ENCODE measurements at regions not wholly inside any gene's neighbourhood (a gene's known extent, or its start where the extent isn't known, plus 50 kb on each side); places are given as distances from the start of the nearest gene placed in this dataset.

DNA sequence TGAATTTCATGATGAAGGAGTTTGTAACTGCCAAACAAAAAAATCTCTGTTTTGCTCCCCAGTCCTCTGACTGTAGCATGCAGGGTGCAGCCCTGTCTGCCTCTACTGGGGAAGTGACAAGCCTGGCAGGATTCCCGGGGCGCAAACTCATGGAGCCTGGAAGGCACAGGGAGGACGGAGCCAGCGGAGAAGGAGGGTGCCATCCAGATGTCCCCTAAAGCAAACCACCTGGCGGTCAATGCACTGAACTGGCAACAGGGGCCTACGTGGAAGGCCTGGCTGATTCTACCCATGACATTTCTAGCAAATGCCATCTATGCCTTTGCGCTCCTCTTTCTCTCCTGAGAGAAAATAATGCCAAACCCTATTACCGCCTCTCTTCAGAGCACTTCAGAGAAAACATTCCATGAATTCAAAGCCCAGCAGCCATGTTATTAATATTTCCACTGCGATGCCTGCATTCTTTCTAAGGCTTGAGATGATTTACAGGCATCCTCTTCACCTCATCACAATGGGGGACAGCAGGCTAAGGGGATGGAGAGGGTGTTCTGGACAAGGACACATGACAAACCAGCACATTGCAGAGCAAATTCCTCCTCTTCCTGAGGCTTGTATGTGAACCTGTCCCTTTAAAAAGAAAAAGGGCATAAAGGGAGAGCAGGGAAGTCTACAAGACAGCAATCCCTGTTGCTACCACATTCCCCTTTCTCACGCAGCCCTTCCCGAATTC is 329.3 kb upstream of the NOCT start:
- no peak for DNase-seq

DNA sequence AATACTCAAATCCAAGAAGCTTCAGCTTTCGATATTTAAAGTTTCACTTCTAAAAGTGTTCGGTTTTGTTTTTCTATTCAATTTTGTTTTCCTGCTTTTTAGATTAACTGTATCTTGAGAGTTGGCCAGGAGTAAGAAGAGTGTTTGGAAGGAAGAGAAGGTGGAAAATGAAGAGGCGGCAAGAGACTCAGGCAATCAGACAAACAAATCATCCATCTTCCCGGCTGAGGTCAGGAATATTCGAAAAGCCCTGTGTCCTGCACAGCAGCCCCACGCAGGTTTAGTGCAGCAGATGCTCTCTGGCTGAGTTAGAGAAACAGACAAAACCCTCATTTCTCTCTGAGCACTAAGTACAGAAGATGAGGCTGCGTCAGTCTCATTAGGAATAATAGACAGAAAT is 330.3 kb upstream of the NOCT start:
- no peak for DNase-seq

- no peak for DNase-seq
Observed at GRCh38 chr4:138680989-138681604, 334.5 kb upstream of the NOCT start.

DNA sequence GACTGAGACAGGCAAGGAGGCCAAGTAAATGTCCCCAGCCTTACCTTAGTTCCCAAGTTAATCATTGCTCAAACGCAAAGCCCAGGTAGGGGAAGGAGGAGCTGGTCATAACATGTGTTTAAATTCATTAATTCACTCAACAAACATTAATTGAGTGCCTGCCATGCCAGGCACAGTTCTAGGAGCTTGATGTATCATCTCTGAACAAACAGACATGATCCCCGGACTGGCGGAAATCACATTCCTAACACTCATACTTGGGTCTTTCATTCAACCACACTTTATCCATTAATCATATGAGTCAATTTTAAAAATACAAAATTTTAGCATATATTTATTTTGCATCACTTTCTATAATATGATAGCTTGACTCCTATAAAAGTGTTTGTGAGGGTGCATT is 335.3 kb upstream of the NOCT start:
- DNase-seq, result no peak

DNA sequence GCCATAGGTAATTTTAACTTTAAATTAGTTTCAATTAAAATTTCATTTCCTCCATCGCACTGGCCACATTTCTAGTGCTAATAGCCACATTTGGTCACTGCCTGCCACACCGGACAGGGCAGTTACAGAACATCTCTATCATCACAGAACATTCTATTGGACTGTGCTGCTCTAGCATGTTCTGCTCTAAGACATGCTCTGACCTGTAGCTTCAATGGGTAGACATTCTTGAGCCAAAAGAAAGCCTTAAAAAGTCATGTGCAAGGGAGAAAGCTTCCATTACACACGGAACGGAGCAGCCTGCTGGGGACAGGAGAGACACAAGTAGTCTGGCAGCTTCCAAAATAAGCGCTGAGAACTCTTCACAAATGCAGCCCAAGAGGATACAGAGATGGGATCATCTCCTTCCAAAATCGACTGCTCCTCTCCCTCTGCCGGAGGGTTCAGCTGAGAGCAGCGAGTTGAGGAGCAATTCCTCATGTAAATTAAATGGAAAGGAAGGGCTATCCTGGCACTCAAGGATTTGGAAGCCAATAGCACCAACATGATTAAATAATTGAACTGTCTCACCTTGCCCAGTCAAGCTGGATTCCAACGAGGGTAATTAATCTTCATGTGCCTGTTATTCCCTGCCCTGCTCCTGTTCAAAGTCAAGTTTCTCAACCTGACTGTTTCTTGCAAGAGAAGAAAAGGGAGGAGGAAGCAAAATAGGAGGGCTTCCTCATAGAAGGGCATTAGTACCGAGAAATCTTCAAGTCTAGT is 336.4 kb upstream of the NOCT start:
- DNase-seq, result no peak

- DNase-seq, result no peak
Observed at GRCh38 chr4:138677748-138678147, 337.8 kb upstream of the NOCT start.

DNA sequence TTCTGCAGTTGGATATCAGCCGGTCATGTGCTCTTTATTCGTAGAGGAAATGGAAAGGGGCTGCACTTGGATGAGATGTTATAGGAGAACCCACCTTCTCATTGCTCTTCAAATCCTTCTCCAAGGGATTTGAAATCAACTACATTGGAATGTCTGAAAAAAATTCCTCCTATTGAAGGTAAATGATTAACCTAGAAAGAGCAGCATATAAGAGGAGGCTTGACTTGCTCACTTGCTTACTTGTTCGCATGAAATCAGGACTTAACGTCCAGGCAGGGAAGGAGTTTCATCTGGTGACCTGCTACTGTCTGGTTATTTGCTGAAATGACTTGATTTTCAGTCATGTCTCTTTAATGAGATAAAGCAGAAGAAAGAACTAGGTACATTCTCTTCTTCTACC is 338.4 kb upstream of the NOCT start:
- DNase-seq, result no peak

DNA sequence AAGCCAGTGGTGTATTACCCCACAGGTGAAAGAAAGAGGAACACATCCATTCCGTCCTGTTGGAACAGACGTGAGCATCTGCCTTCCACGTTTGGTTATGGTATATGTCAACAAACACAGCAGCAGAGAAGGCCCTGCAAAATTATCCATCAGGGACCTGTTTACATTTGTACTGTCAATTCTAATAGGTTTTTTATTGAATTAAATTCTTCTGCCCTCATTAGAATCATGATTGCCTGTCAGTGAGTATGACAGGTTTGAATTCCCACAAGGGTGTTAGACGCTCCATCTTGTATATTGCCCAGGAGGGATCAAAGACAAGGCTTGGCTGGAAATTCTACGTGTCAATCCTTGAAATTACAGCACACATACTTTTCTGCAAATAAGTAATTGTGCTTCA is 339.9 kb upstream of the NOCT start:
- DNase-seq, result no peak

- no peak for DNase-seq
Observed at GRCh38 chr4:138674209-138674608, 341.4 kb upstream of the NOCT start.

GRCh38 chr4:138673053-138673452 is 342.5 kb upstream of the NOCT start:
- DNase-seq, result no peak

DNA sequence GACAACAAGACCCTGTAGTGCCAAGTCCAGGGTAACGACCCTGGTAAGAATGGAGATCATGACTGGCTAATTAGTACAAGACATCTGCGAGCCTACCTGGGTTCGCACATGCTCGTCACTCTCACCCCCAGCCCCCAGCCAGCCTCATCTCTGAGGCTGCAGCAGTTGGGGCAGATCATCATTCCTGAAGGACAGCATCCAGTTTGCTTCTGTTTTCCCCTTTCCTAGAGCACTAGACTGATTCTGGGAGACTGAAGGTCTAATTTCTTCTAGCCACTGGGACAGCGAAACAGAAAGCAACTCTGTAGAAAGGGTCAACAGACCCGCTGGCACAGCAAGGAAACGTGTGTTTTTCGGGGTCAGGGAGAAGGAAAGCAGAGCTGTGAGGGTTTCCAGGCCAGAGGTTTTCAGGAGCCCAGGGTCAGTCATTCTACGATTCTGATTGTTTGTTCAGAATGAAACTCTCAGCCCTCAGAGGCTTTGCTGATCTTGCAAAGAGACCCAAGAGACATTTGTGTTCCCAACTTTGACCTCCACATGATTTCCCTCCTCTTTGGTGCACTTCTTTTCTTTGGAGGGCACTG is 343.1 kb upstream of the NOCT start:
- no peak for DNase-seq

GRCh38 chr4:138671606-138672084 is 343.9 kb upstream of the NOCT start:
- DNase-seq, result no peak

- no peak for DNase-seq
Observed at GRCh38 chr4:138671106-138671505, 344.5 kb upstream of the NOCT start.

- no peak for DNase-seq
Observed at GRCh38 chr4:138670681-138671080, 344.9 kb upstream of the NOCT start.

GRCh38 chr4:138669479-138670315 is 345.9 kb upstream of the NOCT start:
- no peak for DNase-seq

GRCh38 chr4:138668309-138668708 is 347.3 kb upstream of the NOCT start:
- DNase-seq, result no peak

- no peak for DNase-seq
Observed at GRCh38 chr4:138666366-138666765, 349.2 kb upstream of the NOCT start.

GRCh38 chr4:138665851-138666250 is 349.7 kb upstream of the NOCT start:
- no peak for DNase-seq

DNA sequence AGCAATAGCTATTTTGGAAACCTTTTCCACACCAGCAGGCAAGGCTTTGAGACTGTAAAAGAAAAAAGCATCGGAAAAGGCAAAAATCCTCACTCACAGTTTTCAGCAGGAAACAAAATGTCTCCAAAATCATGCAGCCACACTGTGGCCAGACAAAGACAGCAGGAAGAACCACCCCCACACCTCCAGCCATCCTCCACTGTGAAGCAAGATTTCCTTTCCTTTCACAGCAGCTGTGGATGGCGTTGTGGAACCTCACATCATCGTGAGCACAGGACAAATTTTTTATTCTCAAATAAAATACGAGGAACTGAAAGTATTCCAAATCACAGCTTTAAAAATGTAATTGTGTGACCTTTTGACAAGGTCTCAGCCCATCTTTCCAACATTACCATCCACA is 351.7 kb upstream of the NOCT start:
- DNase-seq, result no peak

DNA sequence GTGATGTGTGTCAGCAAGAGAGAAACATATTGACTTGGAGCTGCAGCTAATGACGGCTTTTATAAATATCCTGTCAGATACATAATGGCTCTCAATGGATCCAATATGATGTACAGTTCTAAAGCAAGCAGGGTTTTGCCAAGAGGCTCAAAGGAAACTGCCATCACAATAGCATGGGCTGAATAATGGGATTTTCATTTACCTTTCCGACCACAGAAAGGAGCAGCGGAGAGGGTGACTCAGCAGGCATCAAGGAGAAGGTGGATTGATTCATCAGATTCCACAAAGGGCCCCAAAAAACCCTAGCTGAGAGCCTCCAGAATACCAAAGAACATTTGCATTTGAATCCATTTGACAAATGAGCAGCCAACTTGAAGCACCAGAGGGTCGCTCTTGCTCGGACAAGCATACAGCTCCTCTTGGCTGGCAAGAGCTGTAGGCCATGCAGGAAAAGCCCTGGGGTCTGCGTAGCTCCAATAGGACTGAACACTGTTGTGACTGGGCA is 355.7 kb upstream of the NOCT start:
- DNase-seq, result no peak

GRCh38 chr4:138659037-138659811 is 356.4 kb upstream of the NOCT start:
- DNase-seq, result no peak

- DNase-seq, result no peak
Observed at GRCh38 chr4:138658518-138658917, 357.1 kb upstream of the NOCT start.

Measured in SIG-M5 (cell line).